Activated CD4-positive, alpha-beta memory T cell treated with anti-CD3 and anti-CD28 coated beads, Interleukin-2, amount 10 ng/mL, durations not matched to agents 7 days and 5 days (primary cell): ENCODE measurements at regions not wholly inside any gene's neighbourhood (a gene's known extent, or its start where the extent isn't known, plus 50 kb on each side); places are given as distances from the start of the nearest gene placed in this dataset.

Source experiments
- CTCF ChIA-PET: fragments of 350-600 bp; sonication (Branson Sonifier 250); formaldehyde crosslinking; loops from one replicate; lab custom pipeline; 2021; ENCODE audit warnings: antibody characterized with exemption, inconsistent platforms; lab: Charles Lee
- POLR2A ChIA-PET: fragments of 350-600 bp; sonication (Branson Sonifier 250); formaldehyde crosslinking; loops from one replicate; lab custom pipeline; 2021; ENCODE audit warnings: antibody characterized with exemption; lab: Charles Lee
- DNase-seq: peaks from one replicate; pipeline ENCODE4 v3.0.0-alpha.2; 2020
- H3K27ac Mint-ChIP-seq: one replicate; pipeline ENCODE4 v1.8.0; 2021; ENCODE audit warnings: mild to moderate bottlenecking, mixed read lengths
- H3K27me3 Mint-ChIP-seq: one replicate; pipeline ENCODE4 v1.8.0; 2021; ENCODE audit warnings: mixed read lengths
- H3K36me3 Mint-ChIP-seq: one replicate; pipeline ENCODE4 v1.8.0; 2021; ENCODE audit warnings: low read depth, mixed read lengths
- H3K4me1 Mint-ChIP-seq: one replicate; pipeline ENCODE4 v1.8.0; 2021; ENCODE audit warnings: mixed read lengths
- H3K4me3 Mint-ChIP-seq: one replicate; pipeline ENCODE4 v1.8.0; 2021; ENCODE audit warnings: mild to moderate bottlenecking, mixed read lengths
- H3K9me3 Mint-ChIP-seq: one replicate; pipeline ENCODE4 v1.8.0; 2021; ENCODE audit warnings: mixed read lengths

- H3K4me3 Mint-ChIP-seq: no peak overlapping the region
- no peaks in the 10 kb centered on the region for H3K4me1 Mint-ChIP-seq
- no peaks in the 10 kb centered on the region for H3K36me3 Mint-ChIP-seq
- no peak overlapping the region for H3K27ac Mint-ChIP-seq
- no peaks in the 10 kb centered on the region for H3K9me3 Mint-ChIP-seq
- no peak for DNase-seq
- CTCF ChIA-PET: no interaction called here
- POLR2A ChIA-PET: no interaction called here
- peaks cover 33% of the 10 kb centered on the region for H3K27me3 Mint-ChIP-seq
Observed at GRCh38 chr11:46203746-46204145, 73.7 kb upstream of the CREB3L1 start.

- DNase-seq: no peak
- H3K4me3 Mint-ChIP-seq: no peak overlapping the region
- no peaks in the 10 kb centered on the region for H3K36me3 Mint-ChIP-seq
- peaks cover 40% of the 10 kb centered on the region for H3K27me3 Mint-ChIP-seq
- CTCF ChIA-PET: no interaction called here
- POLR2A ChIA-PET: no interaction called here
- no peaks in the 10 kb centered on the region for H3K9me3 Mint-ChIP-seq
- no peak overlapping the region for H3K27ac Mint-ChIP-seq
- no peaks in the 10 kb centered on the region for H3K4me1 Mint-ChIP-seq
Observed at GRCh38 chr11:46202696-46203391, 74.6 kb upstream of the CREB3L1 start.

GRCh38 chr11:46202149-46202548 is 75.3 kb upstream of the CREB3L1 start:
- Mint-ChIP-seq H3K36me3 (no peaks in the 10 kb centered on the region), H3K4me3 (no peak overlapping the region), H3K9me3 (no peaks in the 10 kb centered on the region), H3K4me1 (no peaks in the 10 kb centered on the region), H3K27ac (no peak overlapping the region), H3K27me3 (peaks cover 43% of the 10 kb centered on the region)
- POLR2A ChIA-PET: no interaction called here
- CTCF ChIA-PET: no interaction called here
- DNase-seq: no peak

- ChIA-PET POLR2A (no interaction called here), CTCF (no interaction called here)
- H3K9me3 Mint-ChIP-seq: no peaks in the 10 kb centered on the region
- peaks cover 50% of the 10 kb centered on the region for H3K27me3 Mint-ChIP-seq
- H3K27ac Mint-ChIP-seq: no peak overlapping the region
- no peaks in the 10 kb centered on the region for H3K36me3 Mint-ChIP-seq
- DNase-seq: no peak
- H3K4me3 Mint-ChIP-seq: no peak overlapping the region
- H3K4me1 Mint-ChIP-seq: no peaks in the 10 kb centered on the region
Observed at GRCh38 chr11:46200537-46201281, 76.8 kb upstream of the CREB3L1 start.

- no peaks in the 10 kb centered on the region for H3K4me1 Mint-ChIP-seq
- no peak overlapping the region for H3K27ac Mint-ChIP-seq
- no peak for DNase-seq
- POLR2A ChIA-PET: interaction anchor here (0.6 kb wide), 1 partner anchor 188 kb away, joined by 3 read pairs; no protein-coding TSS in a partner anchor
- H3K4me3 Mint-ChIP-seq: no peak overlapping the region
- H3K9me3 Mint-ChIP-seq: no peaks in the 10 kb centered on the region
- CTCF ChIA-PET: no interaction called here
- peaks cover 40% of the 10 kb centered on the region for H3K27me3 Mint-ChIP-seq
- H3K36me3 Mint-ChIP-seq: no peaks in the 10 kb centered on the region
Observed at GRCh38 chr11:46198245-46199240, 77.3 kb upstream of the PHF21A start.

GRCh38 chr11:46197421-46197820 is 76.2 kb upstream of the PHF21A start:
- Mint-ChIP-seq H3K27me3 (peaks cover 39% of the 10 kb centered on the region), H3K36me3 (no peaks in the 10 kb centered on the region), H3K27ac (no peak overlapping the region), H3K4me3 (no peak overlapping the region), H3K4me1 (no peaks in the 10 kb centered on the region), H3K9me3 (no peaks in the 10 kb centered on the region)
- DNase-seq: no peak
- ChIA-PET POLR2A (no interaction called here), CTCF (no interaction called here)

- no peak for DNase-seq
- no peaks in the 10 kb centered on the region for H3K9me3 Mint-ChIP-seq
- ChIA-PET CTCF (no interaction called here), POLR2A (no interaction called here)
- no peak overlapping the region for H3K27ac Mint-ChIP-seq
- peaks cover 31% of the 10 kb centered on the region for H3K27me3 Mint-ChIP-seq
- no peaks in the 10 kb centered on the region for H3K4me1 Mint-ChIP-seq
- H3K36me3 Mint-ChIP-seq: no peaks in the 10 kb centered on the region
- H3K4me3 Mint-ChIP-seq: no peak overlapping the region
Observed at GRCh38 chr11:46188017-46188416, 66.8 kb upstream of the PHF21A start.

- Mint-ChIP-seq H3K9me3 (no peaks in the 10 kb centered on the region), H3K4me1 (no peaks in the 10 kb centered on the region), H3K27ac (no peak overlapping the region), H3K27me3 (peaks cover 36% of the 10 kb centered on the region), H3K4me3 (no peak overlapping the region), H3K36me3 (no peaks in the 10 kb centered on the region)
- ChIA-PET CTCF (no interaction called here), POLR2A (no interaction called here)
- DNase-seq: no peak
Observed at GRCh38 chr11:46183819-46184218, 62.6 kb upstream of the PHF21A start.

- Mint-ChIP-seq H3K4me1 (no peaks in the 10 kb centered on the region), H3K36me3 (no peaks in the 10 kb centered on the region), H3K4me3 (no peak overlapping the region), H3K27ac (no peak overlapping the region), H3K27me3 (peaks cover 35% of the 10 kb centered on the region), H3K9me3 (no peaks in the 10 kb centered on the region)
- DNase-seq: no peak
- CTCF ChIA-PET: no interaction called here
- POLR2A ChIA-PET: no interaction called here
Observed at GRCh38 chr11:46181843-46182424, 60.7 kb upstream of the PHF21A start.

GRCh38 chr11:46181387-46181786 is 60.1 kb upstream of the PHF21A start:
- CTCF ChIA-PET: no interaction called here
- H3K27me3 Mint-ChIP-seq: peaks cover 33% of the 10 kb centered on the region
- H3K27ac Mint-ChIP-seq: no peak overlapping the region

GRCh38 chr11:46180736-46181135 is 59.5 kb upstream of the PHF21A start:
- H3K36me3 Mint-ChIP-seq: no peaks in the 10 kb centered on the region
- H3K9me3 Mint-ChIP-seq: no peaks in the 10 kb centered on the region
- no peak for DNase-seq
- no peaks in the 10 kb centered on the region for H3K4me1 Mint-ChIP-seq
- H3K4me3 Mint-ChIP-seq: no peak overlapping the region
- H3K27ac Mint-ChIP-seq: no peak overlapping the region
- peaks cover 35% of the 10 kb centered on the region for H3K27me3 Mint-ChIP-seq
- ChIA-PET CTCF (no interaction called here), POLR2A (no interaction called here)

More at GRCh38 chr11:46181387-46181786, 60.1 kb upstream of the PHF21A start:
- POLR2A ChIA-PET: no interaction called here
- no peaks in the 10 kb centered on the region for H3K36me3 Mint-ChIP-seq
- no peaks in the 10 kb centered on the region for H3K4me1 Mint-ChIP-seq
- H3K4me3 Mint-ChIP-seq: no peak overlapping the region
- H3K9me3 Mint-ChIP-seq: no peaks in the 10 kb centered on the region
- DNase-seq: no peak

GRCh38 chr11:46178513-46178912 is 57.3 kb upstream of the PHF21A start:
- Mint-ChIP-seq H3K36me3 (no peaks in the 10 kb centered on the region), H3K27ac (no peak overlapping the region), H3K4me1 (no peaks in the 10 kb centered on the region), H3K27me3 (peaks cover 26% of the 10 kb centered on the region), H3K4me3 (no peak overlapping the region), H3K9me3 (no peaks in the 10 kb centered on the region)
- DNase-seq: no peak
- ChIA-PET POLR2A (no interaction called here), CTCF (no interaction called here)

- no peak for DNase-seq
- ChIA-PET CTCF (no interaction called here), POLR2A (no interaction called here)
- Mint-ChIP-seq H3K27ac (no peak overlapping the region), H3K36me3 (no peaks in the 10 kb centered on the region), H3K4me3 (no peak overlapping the region), H3K9me3 (no peaks in the 10 kb centered on the region), H3K27me3 (peaks cover 23% of the 10 kb centered on the region), H3K4me1 (no peaks in the 10 kb centered on the region)
Observed at GRCh38 chr11:46176421-46176820, 55.2 kb upstream of the PHF21A start.
